IMR-90 (cell line): ENCODE measurements at regions not wholly inside any gene's neighbourhood (a gene's known extent, or its start where the extent isn't known, plus 50 kb on each side); places are given as distances from the start of the nearest gene placed in this dataset.

Source experiments
- ATAC-seq: fragments of 200-7000 bp; cut with Tn5 transposase; 2 replicates; pipeline ENCODE4 v1.9.1; 2020; ENCODE audit warnings: low read depth, mild to moderate bottlenecking, moderate library complexity
- BruUV-seq: library from RNA; stranded (reverse); fragments of 400-500 nt; replicated peaks from 2 replicates; lab custom pipeline; 2021; lab: Mats Ljungman, UMichigan
- CTCF ChIA-PET: fragments of 300-600 bp; formaldehyde crosslinking; extraction: SDS; loops from one replicate; lab custom pipeline; 2021; ENCODE audit warnings: antibody characterized with exemption; lab: Yijun Ruan, JAX
- POLR2A ChIA-PET: fragments of 300-600 bp; sonication (Branson Sonifier 250); formaldehyde crosslinking; loops from one replicate; lab custom pipeline; 2022; ENCODE audit warnings: antibody characterized with exemption; ENCODE audit not compliant: unreplicated experiment; lab: Charles Lee
- DNase-seq: peaks from one replicate; pipeline ENCODE4 v3.0.0; 2013
- H2AFZ ChIP-seq: replicated peaks from 2 replicates; pipeline ENCODE3; 2013; ENCODE audit warnings: low read length, mild to moderate bottlenecking; ENCODE audit not compliant: poor library complexity
- H2AK5ac ChIP-seq: 2 replicates; pipeline ENCODE4 v1.6.1; 2013; ENCODE audit warnings: low read depth, low read length, inconsistent platforms
- H2AK9ac ChIP-seq: replicated peaks from 2 replicates; pipeline ENCODE3; 2013; ENCODE audit warnings: mild to moderate bottlenecking, low read depth, low read length, moderate library complexity; ENCODE audit not compliant: poor library complexity
- H2BK120ac ChIP-seq: 2 replicates; pipeline ENCODE4 v1.6.1; 2013; ENCODE audit warnings: low read depth, low read length, inconsistent platforms
- H2BK15ac ChIP-seq: 3 replicates; pipeline ENCODE4 v1.6.1; 2013; ENCODE audit warnings: low read depth, low read length, inconsistent platforms
- H2BK20ac ChIP-seq: 2 replicates; pipeline ENCODE4 v1.6.1; 2013; ENCODE audit warnings: low read depth, mild to moderate bottlenecking, inconsistent platforms, low read length, moderate library complexity
- H2BK5ac ChIP-seq: 2 replicates; pipeline ENCODE4 v1.6.1; 2013; ENCODE audit warnings: mild to moderate bottlenecking, low read depth, low read length, inconsistent platforms; ENCODE audit not compliant: poor library complexity, severe bottlenecking
- H3K14ac ChIP-seq: replicated peaks from 2 replicates; pipeline ENCODE4 v1.6.1; 2013; ENCODE audit warnings: low read depth, low read length, inconsistent platforms
- H3K18ac ChIP-seq: 2 replicates; pipeline ENCODE4 v1.6.1; 2013; ENCODE audit warnings: low read depth, low read length, control low read depth
- H3K23ac ChIP-seq: 2 replicates; pipeline ENCODE4 v1.6.1; 2013; ENCODE audit warnings: low read depth, low read length, inconsistent platforms
- H3K27ac ChIP-seq: 2 replicates; pipeline ENCODE4 v1.5.1; 2013; ENCODE audit warnings: mild to moderate bottlenecking, control low read depth, low read length; ENCODE audit not compliant: insufficient read depth
- H3K27me3 ChIP-seq: 2 replicates; pipeline ENCODE4 v1.6.1; 2013; ENCODE audit warnings: low read length; ENCODE audit not compliant: control insufficient read depth, insufficient read depth
- H3K36me3 ChIP-seq: 2 replicates; pipeline ENCODE4 v1.6.1; 2013; ENCODE audit warnings: low read length, mixed read lengths; ENCODE audit not compliant: control insufficient read depth, insufficient read depth
- H3K4ac ChIP-seq: 2 replicates; pipeline ENCODE4 v1.6.1; 2013; ENCODE audit warnings: low read depth, low read length, inconsistent platforms
- H3K4me1 ChIP-seq: 2 replicates; pipeline ENCODE4 v1.6.1; 2013; ENCODE audit warnings: low read length, mixed read lengths; ENCODE audit not compliant: control insufficient read depth, insufficient read depth
- H3K4me2 ChIP-seq: 2 replicates; pipeline ENCODE4 v1.6.1; 2013; ENCODE audit warnings: low read depth, mild to moderate bottlenecking, control low read depth, low read length, moderate library complexity
- H3K4me3 ChIP-seq: 2 replicates; pipeline ENCODE4 v1.5.1; 2013; ENCODE audit warnings: low read depth, mild to moderate bottlenecking, control low read depth, low read length, moderate library complexity; ENCODE audit not compliant: insufficient read depth
- H3K56ac ChIP-seq: 2 replicates; pipeline ENCODE4 v1.6.1; 2013; ENCODE audit warnings: low read length, inconsistent platforms; ENCODE audit not compliant: insufficient read depth; ENCODE audit errors: extremely low read depth
- H3K79me1 ChIP-seq, 2 experiments: 2 replicates each; pipeline ENCODE4 v1.6.1; 2013; ENCODE audit warnings: low read length in 2 of 2, inconsistent platforms in 1 of 2, low read depth in 1 of 2
- H3K9ac ChIP-seq: 2 replicates; pipeline ENCODE4 v1.6.1; 2013; ENCODE audit warnings: low read depth, low read length, control low read depth
- H3K9me1 ChIP-seq: 2 replicates; pipeline ENCODE4 v1.6.1; 2013; ENCODE audit warnings: low read length, inconsistent platforms; ENCODE audit not compliant: insufficient read depth
- H3K9me3 ChIP-seq: 2 replicates; pipeline ENCODE4 v1.6.1; 2013; ENCODE audit warnings: low read length; ENCODE audit not compliant: control insufficient read depth, insufficient read depth
- H4K20me1 ChIP-seq: 2 replicates; pipeline ENCODE4 v1.6.1; 2013; ENCODE audit warnings: low read length, inconsistent platforms; ENCODE audit not compliant: insufficient read depth
- H4K5ac ChIP-seq: 2 replicates; pipeline ENCODE4 v1.6.1; 2013; ENCODE audit warnings: mild to moderate bottlenecking, low read depth, low read length, control low read depth
- H4K8ac ChIP-seq, 2 experiments: 2 replicates each; pipeline ENCODE4 v1.6.1; 2013; ENCODE audit warnings: low read depth in 2 of 2, low read length in 2 of 2, control low read depth in 1 of 2, inconsistent platforms in 1 of 2
- H4K91ac ChIP-seq: 2 replicates; pipeline ENCODE4 v1.6.1; 2013; ENCODE audit warnings: low read depth, low read length, inconsistent platforms; ENCODE audit not compliant: insufficient read depth
- BHLHE40 ChIP-seq: fragments of 150-350 bp; IDR thresholded peaks from 2 replicates; pipeline ENCODE4 v1.6.1; 2016; ENCODE audit warnings: mild to moderate bottlenecking, low read depth, low read length
- ELK1 ChIP-seq: fragments of 150-350 bp; IDR thresholded peaks from 2 replicates; pipeline ENCODE4 v1.6.1; 2016; ENCODE audit warnings: low read depth, mild to moderate bottlenecking, low read length, moderate library complexity, borderline replicate concordance
- MAFK ChIP-seq: IDR thresholded peaks from 2 replicates; pipeline ENCODE4 v1.6.1; 2012; ENCODE audit warnings: low read depth, low read length, improper control_type of control experiment
- MAZ ChIP-seq: IDR thresholded peaks from 2 replicates; pipeline ENCODE4 v1.6.1; 2012; ENCODE audit warnings: low read depth, mild to moderate bottlenecking, low read length, improper control_type of control experiment, moderate library complexity, borderline replicate concordance
- RFX5 ChIP-seq: IDR thresholded peaks from 2 replicates; pipeline ENCODE4 v1.8.0; 2012; ENCODE audit warnings: low read depth, mild to moderate bottlenecking, low read length, moderate library complexity
- USF2 ChIP-seq: fragments of 150-350 bp; IDR thresholded peaks from 2 replicates; pipeline ENCODE4 v1.6.1; 2017; ENCODE audit warnings: mild to moderate bottlenecking, antibody characterized with exemption, low read length, low read depth
- WGBS, 2 experiments: methylation state at CpG; one replicate each; pipeline versions ENCODE4 v1.1.5 to v1.1.7; 2013; ENCODE audit warnings: missing lambda C conversion rate in 2 of 2; ENCODE audit not compliant: insufficient read length in 1 of 2; ENCODE audit errors: extremely low coverage in 2 of 2; 5-methylcytosine and 5-hydroxymethylcytosine counted together
- dilution Hi-C: fragments of 300-500 bp; cut with HindIII; formaldehyde crosslinking; loops from one replicate; pipeline ENCODE4 v1.14.3; 2018; ENCODE audit warnings: low sequenced_read_pairs; ENCODE audit not compliant: unreplicated experiment
- in situ Hi-C: fragments of 300-500 bp; cut with MboI; formaldehyde crosslinking; loops from 3 replicates; pipeline ENCODE4 v1.14.3; 2019; ENCODE audit warnings: low sequenced_read_pairs, inconsistent platforms, mixed read lengths
- intact Hi-C: fragments of 100-400 bp; cut with micrococcal nuclease; formaldehyde crosslinking; loops from 2 replicates; pipeline ENCODE4 v1.10.0; 2022

GRCh38 chr12:65607401-65607841 lies 216.9 kb upstream of the HMGA2 start:
- ATAC-seq (no peak), DNase-seq (no peak)
- peaks cover 4% of the 10 kb centered on the region; the same call in 1 of the 2 replicates for H3K9me1 ChIP-seq
- no peaks in the 10 kb centered on the region for H3K36me3 ChIP-seq
- peaks cover 10% of the 10 kb centered on the region for H3K4me1 ChIP-seq
- dilution Hi-C loops (no loop called here), in situ Hi-C loops (loop anchor here (10.0 kb wide), 1 partner anchor 217 kb away; the partner anchor contains the start of gene HMGA2), intact Hi-C loops (no loop called here)
- peak overlapping the region; percentile 58; the same call in 1 of the 2 replicates for H4K91ac ChIP-seq
- no peaks in the 10 kb centered on the region for H4K20me1 ChIP-seq
- H3K4me2 ChIP-seq = no peak overlapping the region
- peak overlapping the region; percentile 2; the same call in 1 of the 2 replicates for H3K56ac ChIP-seq
- ChIA-PET POLR2A (interaction anchor here (1.0 kb wide), 1 partner anchor 284 kb away, joined by 3 read pairs; no protein-coding TSS in a partner anchor), CTCF (interaction anchor here (0.9 kb wide), 1 partner anchor 51 kb away, joined by 3 read pairs; no protein-coding TSS in a partner anchor)
- H3K27me3 ChIP-seq = no peaks in the 10 kb centered on the region
- no peak overlapping the region for H3K4me3 ChIP-seq
- peak overlapping the region; percentile 62 for H4K5ac ChIP-seq
- H3K23ac ChIP-seq = peak overlapping the region; percentile 46
- H3K4ac ChIP-seq = peak overlapping the region; percentile 88
- peak overlapping the region; percentile 97 for H2BK5ac ChIP-seq
- peak overlapping the region; percentile 91; the same call in 1 of the 2 replicates for H3K18ac ChIP-seq
- peak overlapping the region; percentile 69 for H2AK5ac ChIP-seq
- H3K27ac ChIP-seq = peak overlapping the region; percentile 36; the same call in 1 of the 2 replicates
- H2AK9ac ChIP-seq = no peak overlapping the region
- H3K14ac ChIP-seq = peak overlapping the region; percentile 65
- H2BK120ac ChIP-seq = peak overlapping the region; percentile 94
- BruUV-seq = no TSS peak
- H2BK15ac ChIP-seq = peak overlapping the region; percentile 78
- peaks cover 13 to 37% of the 10 kb centered on the region in 2 experiments for H3K79me1 ChIP-seq
- H2BK20ac ChIP-seq = peak overlapping the region; percentile 83
- peaks cover 4% of the 10 kb centered on the region; the same call in 1 of the 2 replicates for H3K9me3 ChIP-seq
- H2AFZ ChIP-seq = no peak overlapping the region
- H3K9ac ChIP-seq = no peak overlapping the region
- H4K8ac ChIP-seq = peak overlapping the region; percentile 9 to 79; a peak in 3 of 4 replicates
- no CpG with 5 or more reads among the region's 3 CpGs for WGBS, 2 experiments
- TF ChIP-seq MAZ (no peak), USF2 (no peak), ELK1 (no peak), MAFK (no peak), RFX5 (no peak), BHLHE40 (no peak)
